GM21576 (cell line): ENCODE measurements at regions not wholly inside any gene's neighbourhood (a gene's known extent, or its start where the extent isn't known, plus 50 kb on each side); places are given as distances from the start of the nearest gene placed in this dataset.
A peak's percentile ranks its signal among the peaks of the same experiment; 100 is the strongest.

Experiments
- ATAC-seq: cut with Tn5 transposase; IDR thresholded peaks from one replicate; pipeline ENCODE4 v1.9.1; 2021; ENCODE audit warnings: mild to moderate bottlenecking, moderate library complexity; ENCODE audit not compliant: unreplicated experiment

- no peak for ATAC-seq
Measured at GRCh38 chr2:14536976-14537375, 95.5 kb upstream of the LRATD1 start.

GRCh38 chr2:14540015-14540414, 92.5 kb upstream of the LRATD1 start:
- ATAC-seq, result peak; percentile 90

- ATAC-seq, result no peak
Measured at GRCh38 chr2:14543284-14543683, 89.2 kb upstream of the LRATD1 start.

DNA sequence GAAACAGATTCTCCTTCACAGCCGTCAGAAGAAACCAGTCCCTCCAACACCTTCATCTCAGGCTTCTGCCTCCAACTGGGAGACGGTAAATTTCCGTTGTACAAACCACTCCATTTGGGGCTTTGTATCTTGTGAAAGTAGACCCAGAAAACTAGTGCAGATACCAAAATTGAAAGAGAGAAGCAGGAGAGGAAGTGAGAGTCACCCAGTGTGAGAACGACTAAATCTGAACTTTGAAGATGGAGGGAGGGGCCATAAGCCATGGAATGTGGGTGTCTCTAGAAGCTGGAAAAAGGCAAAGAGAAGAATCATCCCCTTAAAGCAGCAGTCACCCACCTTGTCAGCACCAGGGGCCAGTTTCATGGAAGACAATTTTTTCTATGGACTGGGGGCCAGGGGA, 88.3 kb upstream of the LRATD1 start:
- ATAC-seq, result peak; percentile 55

- no peak for ATAC-seq
Measured at GRCh38 chr2:14547830-14548229, 84.7 kb upstream of the LRATD1 start.

- no peak for ATAC-seq
Measured at GRCh38 chr2:14550658-14551057, 81.9 kb upstream of the LRATD1 start.

DNA sequence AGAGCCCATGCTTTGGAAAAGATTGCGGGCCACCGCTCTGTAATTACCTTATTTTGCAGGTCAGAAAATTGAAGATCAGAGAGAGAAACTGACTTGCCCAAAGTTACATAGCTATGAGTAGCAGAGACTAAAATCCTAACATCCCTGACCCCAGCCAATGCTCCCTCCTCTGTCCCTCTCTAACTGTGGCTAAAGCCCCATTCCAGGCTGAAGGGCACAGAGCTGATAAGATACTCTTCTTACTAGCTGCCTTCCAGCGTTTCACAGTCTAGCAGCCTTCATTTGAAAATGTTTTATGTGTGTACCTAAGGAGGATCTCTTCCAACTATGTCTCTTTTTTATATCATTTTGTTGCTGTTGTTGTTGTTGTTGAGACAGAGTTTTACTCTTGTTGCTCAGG, 81.4 kb upstream of the LRATD1 start:
- no peak for ATAC-seq

DNA sequence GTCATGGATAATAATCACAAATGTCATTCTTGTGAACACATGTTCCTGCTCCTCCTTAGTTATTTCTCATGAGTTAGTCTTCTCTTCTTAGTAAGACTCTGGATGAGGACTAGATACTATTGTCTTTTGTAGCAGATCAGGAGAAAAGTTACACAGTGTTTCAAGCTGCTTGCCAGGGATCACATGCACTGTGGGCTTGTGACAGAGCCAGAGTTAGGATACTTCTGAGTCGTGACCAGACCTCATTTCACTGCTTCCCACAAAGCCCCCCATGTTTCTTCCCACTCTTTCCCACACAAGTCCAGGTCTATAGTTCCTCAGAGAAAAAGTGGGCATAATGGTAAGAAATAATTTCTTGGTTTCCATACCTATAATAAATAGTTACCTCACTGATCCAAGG, 80.2 kb upstream of the LRATD1 start:
- no peak for ATAC-seq

- no peak for ATAC-seq
Measured at GRCh38 chr2:14552818-14553217, 79.7 kb upstream of the LRATD1 start.

DNA sequence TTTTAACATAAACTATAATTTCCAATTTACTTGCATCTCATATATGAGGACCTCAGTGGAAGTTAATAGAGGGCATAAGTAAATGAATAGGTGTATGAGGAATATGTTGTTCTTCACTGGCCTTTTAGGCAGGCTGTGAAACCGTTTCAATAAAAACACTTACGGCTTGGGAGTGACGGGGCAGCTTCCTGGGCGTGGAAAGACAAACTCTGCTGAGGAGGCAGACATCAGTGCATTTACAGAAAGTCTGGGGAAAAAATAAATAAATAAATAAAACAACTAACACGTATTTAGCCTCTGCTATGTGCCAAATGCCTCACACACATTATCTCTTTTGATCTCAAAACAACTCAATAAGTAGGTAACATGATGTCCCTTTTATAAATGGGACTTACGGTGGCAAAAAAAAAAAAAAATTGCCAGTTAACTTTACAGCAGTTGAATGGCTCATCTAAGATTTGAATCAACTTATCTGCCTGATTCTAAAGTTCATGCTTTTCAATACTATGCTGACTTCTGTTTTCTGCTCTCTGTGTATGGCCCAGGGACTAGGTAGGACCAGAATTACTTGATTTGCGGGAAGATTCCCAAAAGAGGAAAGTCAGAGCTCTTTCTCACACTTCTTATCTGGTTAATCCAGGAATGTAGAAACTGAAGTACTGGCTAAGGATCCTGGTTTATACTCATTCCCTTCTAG, 77.5 kb upstream of the LRATD1 start:
- no peak for ATAC-seq

DNA sequence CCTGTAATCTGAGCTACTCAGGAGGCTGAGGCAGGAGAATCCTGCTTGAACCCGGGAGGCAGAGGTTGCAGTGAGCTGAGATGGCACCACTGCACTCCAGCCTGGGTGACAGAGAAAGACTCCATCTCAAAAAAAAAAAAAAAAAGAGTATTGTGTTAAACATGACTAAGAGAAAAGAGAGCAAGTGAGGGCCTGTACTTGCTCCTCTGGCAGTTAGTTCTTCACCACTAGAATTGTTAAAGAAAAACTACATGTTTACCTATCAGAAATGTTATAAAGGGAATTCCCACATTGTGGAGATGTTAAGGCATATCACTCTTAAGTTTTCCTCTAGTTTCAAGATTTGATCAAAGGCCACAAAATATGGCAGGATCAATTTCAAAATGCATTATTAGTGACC, 75.4 kb upstream of the LRATD1 start:
- no peak for ATAC-seq

- no peak for ATAC-seq
Measured at GRCh38 chr2:14557916-14558315, 74.6 kb upstream of the LRATD1 start.

- ATAC-seq, result no peak
Measured at GRCh38 chr2:14558335-14558919, 74.1 kb upstream of the LRATD1 start.

DNA sequence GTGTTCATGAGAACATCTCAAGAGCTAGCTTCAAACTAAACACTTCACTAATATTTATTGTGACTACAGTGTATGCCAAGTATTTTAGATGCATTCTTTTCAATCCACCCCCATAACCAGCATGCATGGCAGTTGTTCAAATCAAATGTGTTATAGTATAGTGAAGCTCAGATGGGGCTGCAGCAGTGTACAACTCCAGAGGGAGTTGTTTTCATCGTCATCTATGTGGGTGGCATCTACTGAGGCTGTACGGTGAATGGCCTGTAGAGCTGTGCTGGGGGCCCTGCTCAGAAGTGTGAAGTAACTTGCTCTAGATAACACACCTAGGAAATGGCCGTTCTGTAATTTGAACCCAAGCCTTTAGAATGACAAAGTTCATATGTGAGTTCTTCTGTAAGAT, 71.8 kb upstream of the LRATD1 start:
- no peak for ATAC-seq

DNA sequence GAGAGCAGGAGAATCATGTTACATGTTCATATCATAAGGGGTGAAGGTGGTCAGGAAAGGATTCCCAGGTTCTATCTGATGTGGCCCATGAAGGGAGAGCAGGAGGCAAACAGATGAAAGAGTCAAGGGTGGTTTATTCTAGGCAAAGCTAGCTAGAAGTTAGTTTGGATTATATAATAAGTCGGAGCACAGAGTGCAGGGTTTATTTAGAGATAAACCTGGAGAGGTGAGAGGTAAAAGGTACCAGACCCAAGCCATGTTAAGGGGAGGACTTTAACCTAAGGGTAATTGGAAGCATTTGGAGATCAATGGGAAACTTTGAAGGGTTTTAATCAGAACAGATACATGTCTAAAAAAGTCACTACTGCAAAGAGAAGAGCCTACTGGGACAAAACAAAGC, 69.2 kb upstream of the LRATD1 start:
- ATAC-seq, result no peak

GRCh38 chr2:14565666-14566065, 66.9 kb upstream of the LRATD1 start:
- ATAC-seq, result no peak

- no peak for ATAC-seq
Measured at GRCh38 chr2:14567561-14567960, 65.0 kb upstream of the LRATD1 start.

GRCh38 chr2:14569294-14569693, 63.2 kb upstream of the LRATD1 start:
- ATAC-seq, result no peak

- no peak for ATAC-seq
Measured at GRCh38 chr2:14572633-14573032, 59.9 kb upstream of the LRATD1 start.

GRCh38 chr2:14577843-14578242, 54.7 kb upstream of the LRATD1 start:
- no peak for ATAC-seq
